ENCODE measurements at regions not wholly inside any gene's neighbourhood (a gene's known extent, or its start where the extent isn't known, plus 50 kb on each side); places are given as distances from the start of the nearest gene placed in this dataset.

DNA sequence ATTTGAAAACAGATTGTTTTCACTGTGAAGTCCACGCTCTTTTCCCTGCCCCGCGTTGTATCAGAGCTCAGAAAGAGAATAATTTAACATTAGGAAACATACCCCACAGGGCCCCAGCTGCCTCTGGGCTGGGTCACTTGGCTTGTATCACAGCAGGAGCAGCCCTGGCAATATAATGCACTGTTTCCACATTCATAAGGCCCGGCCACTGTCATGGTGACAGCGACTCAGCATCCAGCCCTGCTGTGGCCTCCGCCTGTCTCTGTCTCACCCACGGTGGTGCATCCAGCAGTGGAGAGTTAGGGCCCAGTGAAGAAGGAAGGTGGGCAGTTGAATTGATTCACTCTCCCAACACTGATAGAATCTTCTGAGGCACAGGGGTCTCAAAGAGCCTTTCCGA lies 188.9 kb downstream of the NSG2 start:
- no peak overlapping the region for H3K4me3 ChIP-seq (ENCODE audit: low read depth, low read length)
- TF ChIP-seq, protein P1, sequence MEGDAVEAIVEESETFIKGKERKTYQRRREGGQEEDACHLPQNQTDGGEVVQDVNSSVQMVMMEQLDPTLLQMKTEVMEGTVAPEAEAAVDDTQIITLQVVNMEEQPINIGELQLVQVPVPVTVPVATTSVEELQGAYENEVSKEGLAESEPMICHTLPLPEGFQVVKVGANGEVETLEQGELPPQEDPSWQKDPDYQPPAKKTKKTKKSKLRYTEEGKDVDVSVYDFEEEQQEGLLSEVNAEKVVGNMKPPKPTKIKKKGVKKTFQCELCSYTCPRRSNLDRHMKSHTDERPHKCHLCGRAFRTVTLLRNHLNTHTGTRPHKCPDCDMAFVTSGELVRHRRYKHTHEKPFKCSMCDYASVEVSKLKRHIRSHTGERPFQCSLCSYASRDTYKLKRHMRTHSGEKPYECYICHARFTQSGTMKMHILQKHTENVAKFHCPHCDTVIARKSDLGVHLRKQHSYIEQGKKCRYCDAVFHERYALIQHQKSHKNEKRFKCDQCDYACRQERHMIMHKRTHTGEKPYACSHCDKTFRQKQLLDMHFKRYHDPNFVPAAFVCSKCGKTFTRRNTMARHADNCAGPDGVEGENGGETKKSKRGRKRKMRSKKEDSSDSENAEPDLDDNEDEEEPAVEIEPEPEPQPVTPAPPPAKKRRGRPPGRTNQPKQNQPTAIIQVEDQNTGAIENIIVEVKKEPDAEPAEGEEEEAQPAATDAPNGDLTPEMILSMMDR (IDR thresholded peaks at IDR 0.05; ENCODE audit: borderline replicate concordance, insufficient read depth, low read depth, low read length): no peak

DNA sequence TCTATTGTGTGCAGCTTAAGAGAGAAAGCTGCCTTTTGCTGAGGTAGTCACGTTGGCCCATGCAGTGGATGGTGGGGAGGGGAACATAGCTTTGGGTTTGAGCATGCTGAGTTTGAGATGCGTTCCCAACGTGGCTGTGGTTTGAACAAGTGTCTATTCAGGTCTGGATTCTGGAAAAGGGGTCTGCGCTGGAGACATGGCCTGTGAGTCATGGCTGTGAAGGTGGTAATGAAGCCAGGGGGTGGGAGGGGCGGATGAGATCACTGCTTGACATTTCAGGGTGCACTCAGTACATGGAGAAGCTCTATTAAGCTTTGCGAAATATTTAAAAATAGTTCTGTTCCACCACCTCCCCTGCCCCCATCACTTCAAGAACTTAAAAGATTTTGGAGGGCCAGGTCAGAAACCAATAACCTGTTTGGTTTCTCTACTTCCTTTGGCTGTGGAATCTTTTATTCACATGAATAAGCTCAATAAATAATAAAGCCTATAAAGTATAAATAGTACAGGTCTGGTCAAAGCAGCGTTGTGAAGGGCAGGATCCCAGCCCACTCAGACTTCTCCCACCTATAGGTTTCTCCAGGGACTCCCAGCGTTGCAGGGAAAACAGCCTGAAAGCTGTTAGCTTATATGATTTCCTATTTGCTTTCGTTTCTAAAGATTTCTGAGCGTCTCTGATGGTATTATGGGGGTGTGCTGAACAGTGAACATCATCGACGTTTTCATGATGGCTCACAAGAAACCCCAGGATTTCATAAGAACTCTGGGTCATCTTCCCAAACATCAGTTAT lies 189.9 kb downstream of the NSG2 start:
- TF ChIP-seq, protein P1 (IDR thresholded peaks at IDR 0.05; ENCODE audit: borderline replicate concordance, insufficient read depth, low read depth, low read length): no peak
- H3K4me3 ChIP-seq (ENCODE audit: low read depth, low read length): no peak overlapping the region

DNA sequence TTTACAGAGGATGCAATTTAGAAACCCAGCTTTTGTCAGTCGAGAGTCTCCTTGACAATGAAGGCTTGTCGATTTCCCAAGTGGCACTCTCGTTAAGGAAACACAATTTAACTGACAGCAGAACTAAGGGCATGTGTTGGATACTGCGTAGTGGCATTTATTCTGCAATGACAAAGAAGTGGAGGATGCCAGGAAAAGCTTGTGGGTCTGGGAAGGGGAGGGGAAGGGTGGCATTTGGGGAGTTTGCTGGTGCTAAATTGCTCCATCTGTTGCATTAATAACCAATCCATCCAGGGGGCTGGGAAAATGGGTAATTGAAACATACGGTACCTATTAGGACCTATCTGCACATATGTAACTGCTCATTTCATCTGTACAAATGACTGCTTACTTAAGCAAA lies 190.6 kb downstream of the NSG2 start:
- H3K4me3 ChIP-seq (ENCODE audit: low read depth, low read length): no peak overlapping the region
- TF ChIP-seq, protein P1 (IDR thresholded peaks at IDR 0.05; ENCODE audit: borderline replicate concordance, insufficient read depth, low read depth, low read length): no peak

DNA sequence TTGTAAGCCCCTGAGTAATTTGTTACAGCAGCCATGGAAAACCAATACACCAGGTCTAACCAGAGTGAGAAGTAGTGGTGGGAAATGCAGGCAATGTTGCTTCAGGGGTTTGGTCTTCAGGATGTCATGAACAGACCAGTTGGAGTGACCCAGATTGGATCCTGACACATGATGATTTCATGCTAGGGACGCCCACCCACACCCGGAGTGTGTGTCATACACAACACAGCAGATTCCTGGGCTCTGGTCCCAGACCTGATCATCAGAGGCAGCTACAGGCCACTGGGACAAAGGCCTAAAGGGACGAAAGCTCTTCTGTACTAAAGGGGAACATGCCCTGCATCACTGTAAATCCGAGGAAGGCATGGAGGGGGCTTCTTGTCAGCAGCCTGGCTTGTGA lies 194.2 kb downstream of the NSG2 start:
- TF ChIP-seq, protein P1 (IDR thresholded peaks at IDR 0.05; ENCODE audit: borderline replicate concordance, insufficient read depth, low read depth, low read length): no peak

DNA sequence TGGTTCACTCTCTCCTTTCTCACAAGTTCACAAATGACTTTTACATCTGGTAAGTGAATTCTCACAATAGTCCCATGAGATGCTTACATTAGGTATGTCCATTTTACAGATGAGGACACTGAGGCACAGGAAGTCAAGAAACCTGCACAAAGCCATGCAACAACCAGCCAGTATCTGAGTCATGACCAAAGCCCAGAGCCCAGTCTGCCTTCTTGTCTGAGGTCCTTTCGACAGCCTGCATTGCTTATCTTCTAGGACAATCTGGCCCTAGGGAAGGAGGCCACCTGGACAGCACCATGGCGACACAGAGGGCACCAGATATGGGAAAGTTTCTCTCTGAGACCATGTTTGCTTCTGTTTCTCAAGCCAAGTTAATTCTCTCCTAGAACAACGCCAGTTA lies 197.1 kb downstream of the NSG2 start:
- H3K4me3 ChIP-seq (ENCODE audit: low read depth, low read length): no peak overlapping the region
- TF ChIP-seq, protein P1 (IDR thresholded peaks at IDR 0.05; ENCODE audit: borderline replicate concordance, insufficient read depth, low read depth, low read length): no peak

More for the DNA sequence above, 194.2 kb downstream of the NSG2 start:
- H3K4me3 ChIP-seq (ENCODE audit: low read depth, low read length): no peak overlapping the region

DNA sequence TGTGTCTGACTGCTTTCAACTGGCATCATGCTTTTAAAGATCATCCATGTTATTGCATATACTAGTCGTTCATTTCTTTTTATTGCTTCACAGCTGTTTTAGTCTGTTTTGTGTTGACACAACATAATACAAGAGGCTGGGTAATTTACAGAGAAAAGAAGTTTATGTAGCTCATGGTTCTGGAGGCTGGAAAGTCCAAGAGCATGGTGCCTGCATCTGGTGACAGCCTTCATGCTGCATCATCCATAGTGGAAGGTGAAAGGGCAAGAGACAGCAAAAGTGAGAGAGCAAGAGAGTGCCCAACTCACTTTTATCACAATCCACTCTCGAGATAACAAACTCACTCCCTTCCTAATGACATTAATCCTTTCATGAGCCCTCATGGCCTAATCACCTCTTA lies 198.4 kb downstream of the NSG2 start:
- H3K4me3 ChIP-seq (ENCODE audit: low read depth, low read length): no peak overlapping the region

More for the DNA sequence above, 198.4 kb downstream of the NSG2 start:
- TF ChIP-seq, protein P1 (IDR thresholded peaks at IDR 0.05; ENCODE audit: borderline replicate concordance, insufficient read depth, low read depth, low read length): no peak
